GM19395 (cell line): ENCODE measurements at regions not wholly inside any gene's neighbourhood (a gene's known extent, or its start where the extent isn't known, plus 50 kb on each side); places are given as distances from the start of the nearest gene placed in this dataset.
"Not testable (repeated sequence)": the region's sequence is repeated elsewhere in the genome, so short reads cannot be mapped to it uniquely, and the experiment has no call there.

Experiments used
- ATAC-seq: cut with Tn5 transposase; IDR thresholded peaks from one replicate; pipeline ENCODE4 v1.9.1; 2021; ENCODE audit warnings: mild to moderate bottlenecking, moderate library complexity; ENCODE audit not compliant: unreplicated experiment

GRCh38 chr1:148361427-148362215 is 121.5 kb downstream of the PPIAL4G start:
- not testable (repeated sequence) for ATAC-seq

GRCh38 chr1:148357037-148357436 is 126.1 kb downstream of the PPIAL4G start:
- no peak for ATAC-seq

- no peak for ATAC-seq
Observed at GRCh38 chr1:148355976-148356375, 127.1 kb downstream of the PPIAL4G start.

GRCh38 chr1:148354913-148355308 is 128.2 kb downstream of the PPIAL4G start:
- ATAC-seq: no peak

GRCh38 chr1:148354284-148354912 is 128.7 kb downstream of the PPIAL4G start:
- ATAC-seq: no peak

- no peak for ATAC-seq
Observed at GRCh38 chr1:148353461-148354283, 129.4 kb downstream of the PPIAL4G start.

GRCh38 chr1:148352470-148353053 is 130.5 kb downstream of the PPIAL4G start:
- ATAC-seq: no peak

- ATAC-seq: no peak
Observed at GRCh38 chr1:148347781-148348180, 135.3 kb downstream of the PPIAL4G start.

- ATAC-seq: not testable (repeated sequence)
Observed at GRCh38 chr1:148345659-148346151, 137.4 kb downstream of the PPIAL4G start.

- ATAC-seq: not testable (repeated sequence)
Observed at GRCh38 chr1:148344651-148345050, 138.5 kb downstream of the PPIAL4G start.

GRCh38 chr1:148341729-148342128 is 141.4 kb downstream of the PPIAL4G start:
- ATAC-seq: not testable (repeated sequence)

- not testable (repeated sequence) for ATAC-seq
Observed at GRCh38 chr1:148336121-148336918, 146.8 kb downstream of the PPIAL4G start.

- peak; percentile 82 for ATAC-seq
Observed at GRCh38 chr1:148334339-148335130, 148.6 kb downstream of the PPIAL4G start.

GRCh38 chr1:148333875-148334338 is 149.2 kb downstream of the PPIAL4G start:
- no peak for ATAC-seq

GRCh38 chr1:148328884-148329283 is 154.2 kb downstream of the PPIAL4G start:
- ATAC-seq: no peak

GRCh38 chr1:148325031-148325430 is 158.1 kb downstream of the PPIAL4G start:
- not testable (repeated sequence) for ATAC-seq

GRCh38 chr1:148324465-148324864 is 158.6 kb downstream of the PPIAL4G start:
- not testable (repeated sequence) for ATAC-seq

GRCh38 chr1:148320079-148320478 is 163.0 kb downstream of the PPIAL4G start:
- not testable (repeated sequence) for ATAC-seq

GRCh38 chr1:148318904-148319242 is 164.2 kb downstream of the PPIAL4G start:
- ATAC-seq: no peak
